Myocyte (in vitro differentiated cells): ENCODE measurements at regions not wholly inside any gene's neighbourhood (a gene's known extent, or its start where the extent isn't known, plus 50 kb on each side); places are given as distances from the start of the nearest gene placed in this dataset.

Experiments
- DNase-seq: peaks from one replicate; pipeline ENCODE4 v3.0.0-alpha.2; 2012; ENCODE audit warnings: low read depth

- peak; percentile 51 for DNase-seq
Measured at GRCh38 chr2:15733867-15734673, 142.4 kb downstream of the DDX1 start.

- DNase-seq: peak; percentile 63
Measured at GRCh38 chr2:15734674-15735483, 143.2 kb downstream of the DDX1 start.

GRCh38 chr2:15735484-15736326 lies 144.0 kb downstream of the DDX1 start:
- no peak for DNase-seq

- DNase-seq: no peak
Measured at GRCh38 chr2:15736396-15737180, 144.9 kb downstream of the DDX1 start.

GRCh38 chr2:15737314-15738224 lies 145.9 kb downstream of the DDX1 start:
- no peak for DNase-seq

GRCh38 chr2:15738225-15738546 lies 146.5 kb downstream of the DDX1 start:
- no peak for DNase-seq

DNA sequence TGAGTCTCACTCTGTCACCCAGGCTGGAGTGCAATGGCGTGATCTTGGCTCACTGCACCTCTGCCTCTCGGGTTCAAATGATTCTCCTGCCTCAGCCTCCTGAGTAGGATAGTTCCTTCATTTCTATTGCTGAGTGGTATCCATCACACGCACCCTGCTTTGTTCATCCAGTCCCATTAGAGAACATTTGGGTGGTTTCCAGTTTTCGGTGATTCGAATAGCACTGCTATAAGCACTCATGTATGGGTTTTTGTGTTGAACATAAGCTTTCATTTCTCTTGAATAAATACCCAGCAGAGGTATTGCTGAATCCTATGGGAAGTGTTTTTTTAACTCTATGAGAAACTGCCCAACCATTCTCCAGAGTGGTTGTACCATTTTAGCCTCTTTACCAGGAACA lies 147.3 kb downstream of the DDX1 start:
- DNase-seq: no peak

GRCh38 chr2:15744820-15745219 lies 153.2 kb downstream of the DDX1 start:
- no peak for DNase-seq

- DNase-seq: no peak
Measured at GRCh38 chr2:15745350-15745749, 153.7 kb downstream of the DDX1 start.

- no peak for DNase-seq
Measured at GRCh38 chr2:15745907-15746702, 154.4 kb downstream of the DDX1 start.

- no peak for DNase-seq
Measured at GRCh38 chr2:15746703-15747550, 155.3 kb downstream of the DDX1 start.

GRCh38 chr2:15747603-15748471 lies 156.2 kb downstream of the DDX1 start:
- DNase-seq: no peak

DNA sequence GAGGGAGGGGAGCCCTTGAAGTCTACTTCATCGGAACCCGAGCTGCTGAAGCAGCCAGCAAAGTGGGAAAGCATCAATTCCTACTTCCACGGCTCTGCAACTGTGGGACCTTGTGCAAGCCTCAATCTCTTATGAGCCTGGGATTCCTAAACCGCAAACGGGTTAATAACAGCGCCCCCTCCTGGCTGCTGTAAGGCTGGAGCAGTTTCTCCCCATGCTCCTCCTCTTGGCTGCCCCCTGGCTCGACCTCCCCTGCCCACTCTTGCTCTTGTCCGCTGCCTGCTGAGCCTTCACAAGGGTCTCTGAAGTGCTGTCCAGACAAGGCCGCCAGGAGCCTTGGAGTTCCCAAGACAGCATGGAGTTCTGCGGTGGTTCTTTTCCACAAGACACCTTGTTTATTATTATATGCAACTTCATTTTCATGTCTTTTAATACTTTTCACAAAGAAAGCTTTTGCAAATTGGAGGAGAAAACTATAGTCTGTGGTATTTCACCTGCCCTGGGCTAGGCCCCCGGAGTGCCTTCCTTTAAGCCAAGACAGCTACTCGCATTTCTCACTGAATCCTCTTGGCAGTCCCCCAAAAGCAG lies 157.2 kb downstream of the DDX1 start:
- DNase-seq: peak; percentile 18

GRCh38 chr2:15749460-15750432 lies 158.1 kb downstream of the DDX1 start:
- no peak for DNase-seq

GRCh38 chr2:15750433-15750814 lies 158.8 kb downstream of the DDX1 start:
- no peak for DNase-seq
